ENCODE measurements at regions not wholly inside any gene's neighbourhood (a gene's known extent, or its start where the extent isn't known, plus 50 kb on each side); places are given as distances from the start of the nearest gene placed in this dataset.
"Not testable (repeated sequence)": the region's sequence is repeated elsewhere in the genome, so short reads cannot be mapped to it uniquely, and the experiment has no call there.

DNA sequence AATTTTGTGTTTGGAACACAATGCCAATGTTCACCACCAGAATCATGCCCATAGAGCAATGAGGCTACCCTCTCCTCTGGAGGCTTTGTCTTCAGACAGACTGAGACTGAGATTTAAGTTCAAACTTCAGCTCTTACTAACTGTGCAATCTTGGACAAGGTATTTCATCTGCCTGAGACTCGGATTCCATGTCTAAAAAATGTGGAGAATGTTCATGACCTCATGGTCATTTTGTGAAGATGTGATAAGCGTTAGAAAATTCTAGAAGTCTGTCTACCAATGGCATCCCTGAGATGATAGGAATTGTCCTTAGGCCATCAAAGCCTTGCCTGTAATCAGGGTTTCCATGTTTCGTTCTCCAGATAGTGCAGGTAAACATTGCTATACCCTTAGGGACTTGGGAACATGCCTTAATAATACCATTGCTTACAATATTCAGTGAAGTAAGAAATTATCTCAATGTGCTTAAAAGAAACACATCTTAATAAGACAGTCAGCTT, 388.2 kb upstream of the MAF start:
- no peaks in the 10 kb centered on the region for H3K9me3 ChIP-seq (ENCODE audit: control insufficient read depth, insufficient read depth, low read length)
- H3K4me3 ChIP-seq (ENCODE audit: low read depth, low read length): no peak overlapping the region
- ChIA-PET POLR2A (interaction anchor here (0.6 kb wide), 1 partner anchor 62 kb away, joined by 3 read pairs; no protein-coding TSS in a partner anchor), CTCF (no interaction called here)
- no peak overlapping the region for H3K27ac ChIP-seq (ENCODE audit: low read depth, low read length)
- DNase-seq (ENCODE audit: low read depth, low spot score): no peak
- TF ChIP-seq, protein P1, sequence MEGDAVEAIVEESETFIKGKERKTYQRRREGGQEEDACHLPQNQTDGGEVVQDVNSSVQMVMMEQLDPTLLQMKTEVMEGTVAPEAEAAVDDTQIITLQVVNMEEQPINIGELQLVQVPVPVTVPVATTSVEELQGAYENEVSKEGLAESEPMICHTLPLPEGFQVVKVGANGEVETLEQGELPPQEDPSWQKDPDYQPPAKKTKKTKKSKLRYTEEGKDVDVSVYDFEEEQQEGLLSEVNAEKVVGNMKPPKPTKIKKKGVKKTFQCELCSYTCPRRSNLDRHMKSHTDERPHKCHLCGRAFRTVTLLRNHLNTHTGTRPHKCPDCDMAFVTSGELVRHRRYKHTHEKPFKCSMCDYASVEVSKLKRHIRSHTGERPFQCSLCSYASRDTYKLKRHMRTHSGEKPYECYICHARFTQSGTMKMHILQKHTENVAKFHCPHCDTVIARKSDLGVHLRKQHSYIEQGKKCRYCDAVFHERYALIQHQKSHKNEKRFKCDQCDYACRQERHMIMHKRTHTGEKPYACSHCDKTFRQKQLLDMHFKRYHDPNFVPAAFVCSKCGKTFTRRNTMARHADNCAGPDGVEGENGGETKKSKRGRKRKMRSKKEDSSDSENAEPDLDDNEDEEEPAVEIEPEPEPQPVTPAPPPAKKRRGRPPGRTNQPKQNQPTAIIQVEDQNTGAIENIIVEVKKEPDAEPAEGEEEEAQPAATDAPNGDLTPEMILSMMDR (IDR thresholded peaks at IDR 0.05; ENCODE audit: low read depth, low read length): no peak
- no peaks in the 10 kb centered on the region for H3K27me3 ChIP-seq (ENCODE audit: control insufficient read depth, insufficient read depth, low read length)

DNA sequence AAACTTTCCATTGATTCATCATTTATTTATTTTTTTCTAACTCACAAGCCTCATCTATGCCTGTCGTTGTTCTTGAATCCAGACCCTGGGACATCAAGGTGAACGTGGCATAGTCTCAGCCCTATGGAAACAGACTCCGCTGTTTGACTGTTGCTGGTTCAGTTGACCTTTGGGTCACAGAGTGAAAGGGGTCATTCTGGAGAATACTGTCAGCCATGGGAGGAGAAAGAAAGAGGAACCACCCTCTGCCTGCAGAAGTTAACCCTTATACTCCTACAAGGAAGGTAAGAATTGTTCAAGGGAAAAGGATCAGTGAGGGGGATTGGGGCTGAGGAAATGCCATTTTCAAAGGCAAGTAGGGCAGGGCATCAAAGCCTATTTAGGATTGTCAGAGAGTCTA, 387.6 kb upstream of the MAF start:
- Histone ChIP-seq H3K27me3 (ENCODE audit: control insufficient read depth, insufficient read depth, low read length) (no peaks in the 10 kb centered on the region), H3K4me3 (ENCODE audit: low read depth, low read length) (no peak overlapping the region), H3K9me3 (ENCODE audit: control insufficient read depth, insufficient read depth, low read length) (no peaks in the 10 kb centered on the region), H3K27ac (ENCODE audit: low read depth, low read length) (no peak overlapping the region)
- TF ChIP-seq, protein P1 (IDR thresholded peaks at IDR 0.05; ENCODE audit: low read depth, low read length): no peak
- CTCF ChIA-PET: no interaction called here
- no peak for DNase-seq (ENCODE audit: low read depth, low spot score)
- POLR2A ChIA-PET: no interaction called here

DNA sequence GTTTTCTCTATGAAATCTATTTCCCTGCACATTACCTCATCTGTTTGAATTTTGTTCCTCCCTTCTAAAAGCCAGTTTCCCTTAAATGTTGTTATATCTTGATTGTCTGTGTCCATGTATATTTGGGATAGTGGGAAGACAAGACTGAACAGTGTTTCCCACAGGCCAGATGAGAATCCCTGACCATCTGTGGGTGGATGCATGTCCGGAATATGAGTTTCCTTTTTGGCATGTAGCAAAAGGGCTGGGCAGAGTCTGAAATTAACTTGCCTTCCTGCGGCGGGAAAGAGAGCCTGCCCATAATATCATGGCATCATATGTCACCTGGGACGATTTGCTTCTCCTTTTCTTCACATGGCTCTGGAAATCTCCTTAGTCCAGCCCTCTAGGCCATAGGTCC, 385.8 kb upstream of the MAF start:
- Histone ChIP-seq H3K4me3 (ENCODE audit: low read depth, low read length) (no peak overlapping the region), H3K27me3 (ENCODE audit: control insufficient read depth, insufficient read depth, low read length) (no peaks in the 10 kb centered on the region), H3K9me3 (ENCODE audit: control insufficient read depth, insufficient read depth, low read length) (no peaks in the 10 kb centered on the region), H3K27ac (ENCODE audit: low read depth, low read length) (no peak overlapping the region)
- ChIA-PET CTCF (interaction anchor here (1.4 kb wide), 1 partner anchor 11 kb away, joined by 5 read pairs; no protein-coding TSS in a partner anchor), POLR2A (no interaction called here)
- DNase-seq (ENCODE audit: low read depth, low spot score): no peak
- TF ChIP-seq, protein P1 (IDR thresholded peaks at IDR 0.05; ENCODE audit: low read depth, low read length): no peak

DNA sequence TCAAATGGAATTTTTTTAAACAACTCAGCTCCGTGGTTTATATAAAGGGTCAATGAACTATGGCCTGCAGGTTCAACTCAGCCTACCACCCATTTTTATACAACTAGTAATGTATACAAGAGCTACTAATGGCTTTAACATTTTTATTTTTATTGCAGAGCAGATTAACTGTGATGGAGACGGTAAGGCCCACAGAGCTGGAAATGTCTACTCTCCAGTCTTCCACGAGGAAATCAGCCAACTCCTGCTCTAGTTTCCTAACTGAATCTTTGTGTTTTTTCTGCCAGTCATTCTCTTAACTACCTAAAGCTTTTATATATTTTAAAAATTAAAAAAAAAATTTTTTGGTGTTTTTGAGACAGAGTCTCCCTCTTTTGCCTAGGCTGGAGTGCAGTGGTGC, 385.1 kb upstream of the MAF start:
- ChIA-PET CTCF (interaction anchor here (1.4 kb wide), 1 partner anchor 12 kb away, joined by 5 read pairs; no protein-coding TSS in a partner anchor), POLR2A (no interaction called here)
- TF ChIP-seq, protein P1 (IDR thresholded peaks at IDR 0.05; ENCODE audit: low read depth, low read length): no peak
- H3K27me3 ChIP-seq (ENCODE audit: control insufficient read depth, insufficient read depth, low read length): no peaks in the 10 kb centered on the region
- no peaks in the 10 kb centered on the region; the same call in 1 of the 2 replicates for H3K9me3 ChIP-seq (ENCODE audit: control insufficient read depth, insufficient read depth, low read length)
- no peak overlapping the region for H3K4me3 ChIP-seq (ENCODE audit: low read depth, low read length)
- no peak overlapping the region for H3K27ac ChIP-seq (ENCODE audit: low read depth, low read length)
- no peak for DNase-seq (ENCODE audit: low read depth, low spot score)

DNA sequence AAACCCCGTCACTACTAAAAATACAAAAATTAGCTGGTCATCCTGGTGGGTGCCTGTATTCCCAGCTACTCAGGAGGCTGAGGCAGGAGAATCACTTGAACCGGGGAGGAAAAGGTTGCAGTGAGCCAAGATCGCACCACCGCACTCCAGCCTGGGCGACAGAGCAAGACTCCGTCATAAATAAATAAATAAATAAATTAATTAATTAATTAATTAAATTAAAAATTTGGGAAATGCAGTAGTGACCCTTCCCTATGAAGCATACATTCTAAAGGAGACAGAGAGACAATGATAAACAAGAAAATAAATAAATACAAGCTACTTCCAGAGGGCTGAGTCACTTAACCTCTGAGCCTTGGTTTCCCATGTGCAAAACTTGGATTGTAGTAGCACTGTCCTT, 383.6 kb upstream of the MAF start:
- H3K4me3 ChIP-seq (ENCODE audit: low read depth, low read length); CTCF ChIA-PET; POLR2A ChIA-PET; H3K9me3 ChIP-seq (ENCODE audit: control insufficient read depth, insufficient read depth, low read length); H3K27me3 ChIP-seq (ENCODE audit: control insufficient read depth, insufficient read depth, low read length); H3K27ac ChIP-seq (ENCODE audit: low read depth, low read length); DNase-seq (ENCODE audit: low read depth, low spot score): not testable (repeated sequence)

DNA sequence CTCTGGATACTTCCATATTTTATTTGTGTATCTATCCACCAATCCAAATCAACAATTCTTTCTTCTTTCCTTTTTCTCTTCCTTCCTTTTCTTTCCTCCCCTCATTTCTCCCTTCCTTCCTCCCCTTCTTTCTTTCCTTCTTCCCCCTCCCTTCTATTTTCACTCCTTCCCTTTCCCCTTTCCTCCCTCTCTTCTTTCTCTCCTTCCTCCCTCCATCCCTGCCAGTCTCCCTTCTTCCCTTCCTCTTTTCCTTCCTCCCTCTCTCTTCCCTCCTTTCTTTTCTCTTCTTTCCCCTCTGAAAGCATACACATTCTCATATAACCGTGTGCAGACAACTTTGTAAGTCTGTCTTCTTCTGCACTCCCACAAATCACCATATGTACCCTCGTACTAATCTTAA, 382.3 kb upstream of the MAF start:
- Histone ChIP-seq H3K27me3 (ENCODE audit: control insufficient read depth, insufficient read depth, low read length) (no peaks in the 10 kb centered on the region), H3K4me3 (ENCODE audit: low read depth, low read length) (no peak overlapping the region), H3K9me3 (ENCODE audit: control insufficient read depth, insufficient read depth, low read length) (no peaks in the 10 kb centered on the region; the same call in 1 of the 2 replicates), H3K27ac (ENCODE audit: low read depth, low read length) (no peak overlapping the region)
- ChIA-PET POLR2A (no interaction called here), CTCF (no interaction called here)
- TF ChIP-seq, protein P1 (IDR thresholded peaks at IDR 0.05; ENCODE audit: low read depth, low read length): no peak
- no peak for DNase-seq (ENCODE audit: low read depth, low spot score)
